ENCODE measurements at regions not wholly inside any gene's neighbourhood (a gene's known extent, or its start where the extent isn't known, plus 50 kb on each side); places are given as distances from the start of the nearest gene placed in this dataset.
A peak's percentile ranks its signal among the peaks of the same experiment; 100 is the strongest.

- DNase-seq (ENCODE audit: low spot score): no peak
- Histone ChIP-seq H4K20me1 (replicated peaks; ENCODE audit: insufficient read depth) (no peaks in the 10 kb centered on the region), H3K36me3 (ENCODE audit: insufficient read depth) (no peaks in the 10 kb centered on the region), H3K9me2 (ENCODE audit: insufficient read depth) (no peaks in the 10 kb centered on the region), H3K27me3 (ENCODE audit: insufficient read depth) (no peaks in the 10 kb centered on the region), H3K4me3 (no peak overlapping the region), H3K79me2 (replicated peaks; ENCODE audit: insufficient read depth) (no peaks in the 10 kb centered on the region), H2AFZ (no peak overlapping the region; the same call in 1 of the 2 replicates), H3K4me1 (ENCODE audit: insufficient read depth) (peaks cover 10% of the 10 kb centered on the region; the same call in 1 of the 2 replicates), H3K4me2 (0 out of 2 replicates have a peak overlapping the region, but pooled peaks have one; percentile 23), H3F3A (replicated peaks; ENCODE audit: low read depth) (no peaks in the 10 kb centered on the region), H3K27ac (ENCODE audit: low read depth) (no peak overlapping the region)
- Mint-ChIP-seq H3K4me1 (peaks cover 15% of the 10 kb centered on the region), H3K36me3 (ENCODE audit: low read depth) (no peaks in the 10 kb centered on the region), H3K9me3 (no peaks in the 10 kb centered on the region), H3K4me3 (no peak overlapping the region), H3K27me3 (ENCODE audit: insufficient read depth, low read depth, poor library complexity) (no peaks in the 10 kb centered on the region), H3K27ac (no peak overlapping the region)
- no peak for TF ChIP-seq NANOG (IDR thresholded peaks at IDR 0.05; ENCODE audit: borderline replicate concordance)
- no peak for TF ChIP-seq REST (IDR thresholded peaks at IDR 0.05; ENCODE audit: unreplicated experiment)
- TF ChIP-seq ZNF114 (CRISPR knock-in tag; IDR thresholded peaks at IDR 0.05): no peak
- no peak for TF ChIP-seq ZNF462 (CRISPR knock-in tag; IDR thresholded peaks at IDR 0.05)
- TF ChIP-seq EZH2 (IDR thresholded peaks at IDR 0.05; ENCODE audit: low read depth, unreplicated experiment): no peak
- TF ChIP-seq CREB1 (CRISPR knock-in tag; IDR thresholded peaks at IDR 0.05; ENCODE audit: low read depth): no peak
- TF ChIP-seq ETS1 (IDR thresholded peaks at IDR 0.05): no peak
- TF ChIP-seq POLR2AphosphoS5 (IDR thresholded peaks at IDR 0.05; ENCODE audit: low read depth): no peak
- TF ChIP-seq JUNB (IDR thresholded peaks at IDR 0.05; ENCODE audit: unreplicated experiment): no peak
- no peak for TF ChIP-seq STAT1 (IDR thresholded peaks at IDR 0.05; ENCODE audit: unreplicated experiment)
- no peak for TF ChIP-seq ZNF331 (CRISPR knock-in tag; IDR thresholded peaks at IDR 0.05; ENCODE audit: low read depth)
- TF ChIP-seq EZH2phosphoT487 (IDR thresholded peaks at IDR 0.05; ENCODE audit: unreplicated experiment): no peak
- no peak for TF ChIP-seq CTCF (conservative IDR thresholded peaks at IDR 0.05; ENCODE audit: low read depth in 2 of 2)
- ATAC-seq: no peak
Observed at GRCh38 chr7:12490940-12491339, 79.6 kb upstream of the SCIN start.
